TTC549 (cell line): ENCODE measurements at regions not wholly inside any gene's neighbourhood (a gene's known extent, or its start where the extent isn't known, plus 50 kb on each side); places are given as distances from the start of the nearest gene placed in this dataset.
"Not testable (repeated sequence)": the region's sequence is repeated elsewhere in the genome, so short reads cannot be mapped to it uniquely, and the experiment has no call there.

ENCODE experiments used
- FAIRE-seq: peaks from 2 replicates; lab custom pipeline; 2012; peaks lifted over from hg19 to GRCh38; lab: Jason Lieb, UNC

GRCh38 chr16:87108941-87109340, 208.3 kb downstream of the C16orf95 start:
- FAIRE-seq, result no peak

GRCh38 chr16:87114832-87115231, 202.4 kb downstream of the C16orf95 start:
- FAIRE-seq, result no peak

- FAIRE-seq, result no peak
Measured at GRCh38 chr16:87115646-87116045, 201.5 kb downstream of the C16orf95 start.

DNA sequence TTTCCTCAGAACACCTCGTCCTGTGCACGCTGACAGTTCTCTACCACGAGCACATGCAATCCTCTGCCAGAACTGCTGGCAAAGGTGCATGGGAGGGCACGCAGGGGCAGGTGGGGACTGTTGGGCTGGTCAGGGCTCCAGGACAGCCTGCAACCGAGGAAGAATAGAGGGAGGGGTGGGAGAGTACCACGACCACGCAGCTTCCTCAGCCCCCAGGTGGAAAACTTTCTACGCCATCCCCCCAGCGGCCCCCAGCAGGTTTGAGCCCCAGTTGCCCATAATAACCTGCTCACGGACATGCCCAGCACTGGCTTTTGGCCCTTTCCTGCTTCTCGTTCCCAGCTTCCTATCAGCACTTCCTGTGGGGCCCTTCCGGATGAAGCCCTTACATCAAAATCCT, 199.3 kb downstream of the C16orf95 start:
- FAIRE-seq, result no peak

DNA sequence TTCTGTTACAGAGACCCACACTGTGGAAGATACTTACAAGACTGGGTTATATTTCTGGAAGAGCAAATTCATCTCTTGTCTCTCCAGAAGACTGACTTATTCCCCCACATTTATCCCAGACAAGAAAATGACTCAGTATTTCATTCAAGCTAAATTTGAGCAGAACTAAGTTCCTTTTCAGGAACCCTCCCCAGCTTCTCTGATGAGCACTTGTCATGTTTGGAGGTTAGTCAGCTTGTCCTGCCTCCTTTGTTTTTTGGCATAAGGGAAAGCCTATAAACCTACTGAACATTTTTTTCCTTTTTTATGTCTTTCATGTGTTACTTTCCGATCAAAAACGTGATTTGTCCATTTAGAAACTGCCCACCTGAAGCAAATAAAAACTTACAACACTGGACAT, 198.0 kb downstream of the C16orf95 start:
- FAIRE-seq, result no peak

- no peak for FAIRE-seq
Measured at GRCh38 chr16:87119748-87120147, 197.4 kb downstream of the C16orf95 start.

- FAIRE-seq, result no peak
Measured at GRCh38 chr16:87121816-87122215, 195.4 kb downstream of the C16orf95 start.

DNA sequence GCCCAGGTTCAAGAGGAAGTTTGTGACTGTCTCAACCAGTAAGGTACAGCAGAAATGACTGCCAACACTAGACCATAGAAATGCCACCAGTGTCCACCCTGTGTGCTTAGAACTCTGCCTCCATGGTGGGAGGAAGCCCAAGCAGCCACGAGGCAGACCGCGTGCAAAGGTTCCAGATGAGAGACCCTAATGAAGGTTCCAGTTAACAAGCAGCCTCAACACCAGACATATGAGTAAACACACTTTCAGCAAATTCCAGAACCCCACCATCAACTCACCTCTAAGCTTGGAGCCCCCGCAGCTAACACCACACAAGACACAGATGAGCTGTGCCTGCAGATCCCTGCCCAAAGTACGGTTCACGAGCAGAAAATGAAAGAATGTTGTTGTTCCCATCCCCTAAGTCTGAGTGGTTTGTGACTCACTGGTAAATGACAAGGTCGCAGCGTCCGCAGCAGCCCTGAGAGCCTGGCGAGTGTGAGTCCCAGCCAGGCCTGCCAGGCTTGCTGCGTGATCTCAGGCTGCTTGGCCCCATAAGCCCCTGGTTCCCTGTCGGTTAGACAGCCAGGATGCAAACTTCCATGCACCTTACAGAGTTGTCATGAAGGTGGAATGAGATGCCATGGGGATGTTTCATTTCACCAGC, 193.7 kb downstream of the C16orf95 start:
- FAIRE-seq, result no peak

DNA sequence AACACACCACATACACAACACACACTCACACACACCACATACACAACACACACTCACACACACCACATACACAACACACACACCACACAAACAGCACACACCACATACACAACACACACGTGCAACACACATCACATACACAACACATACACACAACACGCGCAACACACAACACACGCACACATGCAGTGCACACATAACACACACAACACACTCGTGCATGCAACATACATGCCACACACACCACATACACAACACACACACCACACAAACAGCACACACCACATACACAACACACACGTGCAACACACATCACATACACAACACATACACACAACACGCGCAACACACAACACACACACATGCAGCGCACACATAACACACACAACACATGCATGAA, 192.8 kb downstream of the C16orf95 start:
- FAIRE-seq, result not testable (repeated sequence)

DNA sequence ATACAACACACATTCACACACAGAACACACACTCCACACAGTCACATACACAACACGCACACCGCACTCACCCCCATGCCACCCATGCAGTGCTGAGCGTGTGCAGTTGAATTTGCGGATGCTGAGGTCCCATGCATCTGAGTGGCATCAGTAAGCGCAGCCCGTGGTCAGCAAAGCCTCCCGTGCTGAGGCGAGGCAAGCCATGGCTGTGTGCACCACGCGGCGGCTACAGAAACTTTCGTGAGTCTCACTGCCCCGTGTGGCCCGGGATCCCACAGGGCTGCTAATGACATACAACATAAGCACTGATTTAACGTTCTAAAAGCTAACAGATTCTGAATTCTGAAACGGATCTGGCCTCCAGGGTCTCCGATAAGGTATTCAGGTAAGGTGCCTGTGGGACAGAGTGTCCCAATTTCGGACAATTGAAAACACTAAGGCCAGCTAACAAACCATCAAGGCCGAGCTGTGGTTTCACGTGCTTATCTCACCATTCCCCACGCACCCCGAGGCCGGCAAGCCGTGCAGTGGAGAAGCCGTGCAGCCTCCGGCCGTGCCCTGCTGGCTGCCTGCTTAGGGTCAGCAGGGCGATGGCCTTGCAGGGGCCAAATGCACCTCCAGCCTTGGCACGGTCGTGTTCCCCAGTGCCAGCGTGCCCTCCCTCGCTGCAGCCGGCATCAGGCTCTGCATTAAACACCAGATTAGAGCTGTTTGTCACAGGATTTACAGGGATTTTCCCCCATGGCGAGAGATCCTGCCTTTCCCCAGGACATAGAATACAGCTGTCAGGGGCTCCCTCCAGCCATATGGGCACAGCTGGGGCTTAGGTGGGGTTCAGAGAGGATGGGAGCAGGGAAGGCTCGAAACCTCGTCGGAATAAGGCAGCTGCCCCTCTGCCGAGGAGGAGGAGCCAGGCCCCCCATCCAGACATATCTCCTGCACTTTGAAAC, 191.7 kb downstream of the C16orf95 start:
- no peak for FAIRE-seq

GRCh38 chr16:87126403-87127025, 190.7 kb downstream of the C16orf95 start:
- FAIRE-seq, result no peak

DNA sequence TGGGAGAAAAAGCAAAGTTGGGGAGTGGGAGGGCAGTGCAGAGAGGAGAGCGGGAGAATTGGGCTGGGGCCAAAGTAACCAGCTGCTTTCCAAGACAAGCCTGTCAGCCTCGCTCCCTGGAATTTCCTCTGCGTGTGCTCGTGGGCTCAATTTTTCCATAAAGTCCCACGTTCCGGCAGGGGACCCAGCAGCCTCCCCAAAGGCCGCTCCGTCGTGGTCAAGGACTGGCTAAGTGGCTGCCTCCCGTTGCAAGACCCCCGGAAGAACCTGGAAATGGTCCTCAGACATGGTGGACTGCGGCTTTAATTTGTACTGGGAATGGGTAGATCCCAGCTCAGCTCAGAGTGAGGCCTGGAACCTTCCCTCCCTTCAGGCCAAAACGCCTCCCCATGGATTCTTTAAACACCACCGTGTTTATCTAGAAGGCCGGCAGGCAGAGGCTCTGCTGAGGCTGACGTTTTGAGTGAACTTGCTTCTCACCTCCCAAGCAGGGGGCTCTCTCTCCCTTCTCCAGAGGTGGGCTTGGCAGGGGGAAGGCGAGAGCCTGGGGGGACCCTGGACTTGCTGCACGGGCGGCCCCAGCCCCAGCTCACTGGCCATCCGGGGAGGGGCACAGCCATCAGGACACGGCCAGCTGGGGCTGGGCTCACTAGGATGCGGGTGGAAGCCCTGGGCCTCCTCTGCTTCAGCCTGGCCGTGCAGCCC, 190.0 kb downstream of the C16orf95 start:
- FAIRE-seq, result no peak

DNA sequence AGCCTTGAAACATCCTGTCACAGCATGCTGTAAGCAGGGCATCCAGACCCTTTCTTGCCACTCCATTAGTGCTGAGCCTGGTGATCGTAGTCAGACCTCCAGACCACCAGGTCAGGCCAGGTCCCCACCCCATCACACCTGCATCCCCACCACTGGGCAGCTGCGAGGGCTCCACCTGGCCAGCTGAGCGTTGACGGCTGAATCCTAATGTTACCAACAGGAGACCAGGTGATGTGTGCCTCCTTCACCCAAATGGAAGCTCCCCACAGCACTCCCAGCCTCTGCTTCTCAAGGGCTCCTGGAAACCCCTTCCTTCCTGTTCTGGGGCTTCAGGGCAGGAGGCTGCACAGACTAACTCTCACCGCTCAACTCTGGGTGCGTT, 189.4 kb downstream of the C16orf95 start:
- FAIRE-seq, result no peak

DNA sequence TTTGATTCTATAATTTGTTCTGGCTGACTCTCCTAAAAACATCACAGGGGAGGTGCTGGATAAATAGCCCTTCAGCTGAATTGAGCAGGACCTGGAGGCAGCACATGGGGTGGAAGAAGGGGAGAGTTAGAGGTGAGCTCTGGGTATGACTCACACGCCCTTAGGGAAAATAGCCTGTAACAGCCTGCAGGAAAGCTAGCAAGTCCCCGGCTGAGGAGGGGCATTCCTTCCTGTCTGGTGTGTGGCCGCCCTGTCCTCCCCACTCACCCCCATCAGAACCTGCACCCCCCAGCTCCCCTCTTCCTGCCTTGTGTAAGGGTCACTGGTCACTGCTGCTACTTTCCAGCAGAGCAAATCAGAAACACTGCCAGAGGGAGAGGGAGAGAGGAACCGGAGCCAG, 187.4 kb downstream of the C16orf95 start:
- no peak for FAIRE-seq

GRCh38 chr16:87131061-87131995, 185.9 kb downstream of the C16orf95 start:
- no peak for FAIRE-seq

- no peak for FAIRE-seq
Measured at GRCh38 chr16:87131996-87132345, 185.2 kb downstream of the C16orf95 start.

- FAIRE-seq, result no peak
Measured at GRCh38 chr16:87132361-87133014, 184.7 kb downstream of the C16orf95 start.

DNA sequence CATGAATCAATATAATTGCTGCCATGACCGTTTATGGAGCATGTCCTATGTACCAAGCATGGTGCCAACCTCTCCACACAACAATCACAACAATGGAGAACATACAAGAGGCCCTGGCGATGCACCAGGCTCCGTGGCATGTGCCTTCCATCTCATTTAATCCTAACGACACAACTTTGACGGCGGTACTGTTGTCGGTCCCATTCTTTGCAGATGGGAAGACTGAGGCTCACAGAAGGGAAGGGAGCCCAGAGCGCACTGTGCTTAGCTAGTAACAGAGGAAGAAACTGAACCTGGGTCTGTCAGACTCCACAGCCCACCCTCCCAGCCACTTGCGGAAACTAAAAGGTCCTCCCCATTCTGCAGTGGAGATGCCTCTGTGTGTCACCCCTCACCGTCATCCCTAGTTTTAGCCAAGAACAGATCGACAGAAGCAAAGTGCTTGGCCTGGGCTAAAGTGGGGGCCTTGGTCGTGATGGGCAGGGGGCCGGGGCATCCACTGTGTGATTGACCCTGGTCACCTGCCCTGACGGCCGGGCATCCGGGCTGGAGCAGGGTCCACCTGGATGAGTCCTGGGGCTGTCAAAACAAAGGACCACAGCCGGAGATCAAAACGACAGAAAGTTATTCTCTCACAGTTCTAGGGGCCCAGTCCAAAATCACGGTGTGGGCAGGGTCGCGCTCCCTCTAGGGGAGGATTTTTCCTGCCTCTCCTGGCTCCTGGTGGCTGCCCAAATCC, 183.9 kb downstream of the C16orf95 start:
- FAIRE-seq, result no peak

DNA sequence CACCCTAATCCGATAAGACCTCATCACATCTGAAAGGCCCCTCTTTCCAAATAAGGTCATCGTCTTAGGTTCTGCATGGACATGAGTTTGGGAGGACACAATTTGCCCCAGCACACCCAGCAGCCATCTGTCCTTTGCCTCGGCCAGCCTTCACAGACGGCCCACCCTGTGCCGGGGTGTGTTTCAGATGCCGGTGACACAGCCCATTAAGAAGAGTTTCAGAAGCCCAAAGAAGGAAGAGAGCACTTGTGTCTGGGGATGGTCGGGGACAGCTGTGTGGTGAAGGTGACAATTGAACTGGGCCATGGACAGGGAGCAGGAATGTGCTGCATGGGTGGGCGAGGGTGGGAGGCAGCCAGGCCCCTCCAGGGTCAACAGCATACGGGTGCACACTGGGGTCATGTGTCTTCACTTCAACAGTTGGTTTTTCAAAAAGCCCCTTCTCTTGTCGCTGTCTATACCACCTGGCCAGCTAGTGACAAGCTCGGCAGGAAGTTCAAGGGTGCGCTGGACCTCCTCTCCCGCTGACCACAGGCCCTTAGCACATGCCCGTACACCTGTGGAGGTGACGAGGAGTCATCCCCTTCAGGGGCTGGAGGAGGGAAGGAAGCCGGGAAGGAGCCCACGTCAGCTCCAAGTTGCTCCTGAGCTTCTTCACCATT, 183.1 kb downstream of the C16orf95 start:
- FAIRE-seq, result no peak

DNA sequence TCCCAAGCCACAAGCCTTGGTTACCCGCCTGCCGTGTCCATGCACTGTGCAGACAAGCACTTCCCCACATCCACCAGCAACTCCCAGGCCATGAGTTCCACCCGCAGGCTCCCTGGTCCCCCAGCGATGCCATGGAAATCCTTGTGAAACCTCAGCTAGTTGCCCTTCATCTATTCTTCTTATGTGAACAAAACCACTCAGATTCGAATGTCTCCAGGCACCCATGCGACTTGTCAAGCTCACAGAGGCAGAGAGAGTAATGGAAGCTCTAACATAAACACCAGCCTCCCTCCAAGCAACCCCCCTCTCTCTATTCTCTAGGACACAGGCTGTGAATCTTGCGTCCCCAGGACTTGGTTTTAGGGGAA, 182.6 kb downstream of the C16orf95 start:
- no peak for FAIRE-seq
